GM23338 (cell line): ENCODE measurements at regions not wholly inside any gene's neighbourhood (a gene's known extent, or its start where the extent isn't known, plus 50 kb on each side); places are given as distances from the start of the nearest gene placed in this dataset.

Source experiments
- ATAC-seq: fragments of 200-7000 bp; cut with Tn5 transposase; 3 replicates; pipeline ENCODE4 v1.9.1; 2020
- DNase-seq: peaks from one replicate; pipeline ENCODE4 v3.0.0-alpha.2; 2015; ENCODE audit warnings: low spot score
- H2AFZ ChIP-seq: fragments of 200-600 bp; sonication (generic); 2 replicates; pipeline ENCODE4 v1.8.0; 2016; ENCODE audit warnings: antibody characterized with exemption, mild to moderate bottlenecking, moderate library complexity
- H3F3A ChIP-seq: fragments of 200-600 bp; sonication (generic); replicated peaks from 2 replicates; pipeline ENCODE4 v1.8.0; 2017; ENCODE audit warnings: antibody characterized with exemption, mixed run types, low read depth
- H3K27ac ChIP-seq: fragments of 200-600 bp; sonication (generic); 2 replicates; pipeline ENCODE4 v1.6.1; 2016; ENCODE audit warnings: low read depth
- H3K27me3 ChIP-seq: fragments of 200-600 bp; sonication (generic); 2 replicates; pipeline ENCODE4 v1.8.0; 2016; ENCODE audit warnings: mild to moderate bottlenecking, mixed run types, moderate library complexity; ENCODE audit not compliant: insufficient read depth
- H3K36me3 ChIP-seq: fragments of 200-600 bp; sonication (generic); 2 replicates; pipeline ENCODE4 v1.8.0; 2016; ENCODE audit warnings: mild to moderate bottlenecking; ENCODE audit not compliant: insufficient read depth
- H3K4me1 ChIP-seq: fragments of 200-600 bp; sonication (generic); 2 replicates; pipeline ENCODE4 v1.8.0; 2016; ENCODE audit warnings: mild to moderate bottlenecking, moderate library complexity; ENCODE audit not compliant: insufficient read depth
- H3K4me2 ChIP-seq: fragments of 200-600 bp; sonication (generic); 2 replicates; pipeline ENCODE4 v1.7.1; 2017; ENCODE audit warnings: mixed run types
- H3K4me3 ChIP-seq: fragments of 200-600 bp; sonication (generic); 2 replicates; pipeline ENCODE4 v1.6.1; 2016; ENCODE audit warnings: mixed run types
- H3K79me2 ChIP-seq: fragments of 200-600 bp; sonication (generic); replicated peaks from 2 replicates; pipeline ENCODE4 v1.8.0; 2017; ENCODE audit warnings: mild to moderate bottlenecking; ENCODE audit not compliant: insufficient read depth
- H3K9me2 ChIP-seq: fragments of 200-600 bp; sonication (generic); 2 replicates; pipeline ENCODE4 v1.8.0; 2017; ENCODE audit not compliant: insufficient read depth
- H4K20me1 ChIP-seq: fragments of 200-600 bp; sonication (generic); replicated peaks from 2 replicates; pipeline ENCODE4 v1.8.0; 2017; ENCODE audit warnings: mild to moderate bottlenecking; ENCODE audit not compliant: insufficient read depth
- H3K27ac Mint-ChIP-seq: 2 replicates; pipeline ENCODE4 v1.8.0; 2020; ENCODE audit warnings: inconsistent platforms, mild to moderate bottlenecking, moderate library complexity, mixed read lengths
- H3K27me3 Mint-ChIP-seq: 3 replicates; pipeline ENCODE4 v1.8.0; 2022; ENCODE audit warnings: low read depth, mild to moderate bottlenecking, moderate library complexity, mixed read lengths, inconsistent platforms; ENCODE audit not compliant: insufficient read depth, poor library complexity
- H3K36me3 Mint-ChIP-seq: 3 replicates; pipeline ENCODE4 v1.8.0; 2021; ENCODE audit warnings: low read depth, mild to moderate bottlenecking, inconsistent platforms, moderate library complexity, mixed read lengths
- H3K4me1 Mint-ChIP-seq: 3 replicates; pipeline ENCODE4 v1.8.0; 2020; ENCODE audit warnings: mild to moderate bottlenecking, inconsistent platforms, mixed read lengths
- H3K4me3 Mint-ChIP-seq: 3 replicates; pipeline ENCODE4 v1.8.0; 2021; ENCODE audit warnings: moderate library complexity, mild to moderate bottlenecking, inconsistent platforms, mixed read lengths
- H3K9me3 Mint-ChIP-seq: 3 replicates; pipeline ENCODE4 v1.8.0; 2020; ENCODE audit warnings: moderate library complexity, mild to moderate bottlenecking, inconsistent platforms, mixed read lengths
- CREB1 ChIP-seq: fragments of 250-450 bp; sonication (Bioruptor Pico); IDR thresholded peaks from 2 replicates; pipeline ENCODE4 v1.5.0; 2020; ENCODE audit warnings: low read depth, mild to moderate bottlenecking, moderate library complexity
- EZH2 ChIP-seq: fragments of 200-600 bp; sonication (generic); IDR thresholded peaks from one replicate; pipeline ENCODE4 v1.8.0; 2017; ENCODE audit warnings: antibody characterized with exemption, mild to moderate bottlenecking, low read depth; ENCODE audit not compliant: unreplicated experiment
- JUNB ChIP-seq: IDR thresholded peaks from one replicate; pipeline ENCODE4 v1.6.1; 2016; ENCODE audit warnings: antibody characterized with exemption; ENCODE audit not compliant: unreplicated experiment
- NANOG ChIP-seq: IDR thresholded peaks from 2 replicates; pipeline ENCODE4 v1.6.1; 2016; ENCODE audit warnings: antibody characterized with exemption, borderline replicate concordance
- POLR2AphosphoS5 ChIP-seq: IDR thresholded peaks from 2 replicates; pipeline ENCODE4 v1.6.1; 2016; ENCODE audit warnings: antibody characterized with exemption, low read depth
- REST ChIP-seq: IDR thresholded peaks from one replicate; pipeline ENCODE4 v1.6.1; 2018; ENCODE audit warnings: antibody characterized with exemption; ENCODE audit not compliant: unreplicated experiment
- STAT1 ChIP-seq: IDR thresholded peaks from one replicate; pipeline ENCODE4 v1.6.1; 2016; ENCODE audit warnings: antibody characterized with exemption; ENCODE audit not compliant: unreplicated experiment
- ZNF114 ChIP-seq: fragments of 250-450 bp; sonication (Bioruptor Pico); IDR thresholded peaks from 2 replicates; pipeline ENCODE4 v1.5.0; 2020; ENCODE audit warnings: mild to moderate bottlenecking, moderate library complexity
- ZNF331 ChIP-seq: fragments of 250-450 bp; sonication (Bioruptor Pico); IDR thresholded peaks from 2 replicates; pipeline ENCODE4 v1.5.0; 2020; ENCODE audit warnings: low read depth, mild to moderate bottlenecking, moderate library complexity
- ZNF462 ChIP-seq: fragments of 250-450 bp; sonication (Bioruptor Pico); IDR thresholded peaks from 2 replicates; pipeline ENCODE4 v1.5.0; 2020; ENCODE audit warnings: mild to moderate bottlenecking, moderate library complexity
- TF ChIP-seq, protein P1 (sequence below), 2 experiments: fragments of 200-600 bp in 1 of 2; sonication (generic) in 1 of 2; conservative IDR thresholded peaks; 2 replicates each; pipeline versions ENCODE4 v1.5.1 to v1.6.1; 2016 to 2017; ENCODE audit warnings: antibody characterized with exemption in 2 of 2, low read depth in 2 of 2, mild to moderate bottlenecking in 2 of 2, moderate library complexity in 1 of 2
- TF ChIP-seq, protein P2 (sequence below): IDR thresholded peaks from 2 replicates; pipeline ENCODE4 v1.6.1; 2016; ENCODE audit warnings: antibody characterized with exemption

- no peaks in the 10 kb centered on the region for H3K36me3 Mint-ChIP-seq
- no peak overlapping the region; the same call in 1 of the 2 replicates for H3K27ac Mint-ChIP-seq
- DNase-seq: no peak
These were observed 101.4 kb downstream of the SIPA1L2 start for GRCh38 chr1:232528472-232529089.

More at GRCh38 chr1:232528472-232529089, 101.4 kb downstream of the SIPA1L2 start:
- H3F3A ChIP-seq: no peaks in the 10 kb centered on the region
- H2AFZ ChIP-seq: no peak overlapping the region
- no peaks in the 10 kb centered on the region for H3K9me3 Mint-ChIP-seq
- TF ChIP-seq, protein P1, sequence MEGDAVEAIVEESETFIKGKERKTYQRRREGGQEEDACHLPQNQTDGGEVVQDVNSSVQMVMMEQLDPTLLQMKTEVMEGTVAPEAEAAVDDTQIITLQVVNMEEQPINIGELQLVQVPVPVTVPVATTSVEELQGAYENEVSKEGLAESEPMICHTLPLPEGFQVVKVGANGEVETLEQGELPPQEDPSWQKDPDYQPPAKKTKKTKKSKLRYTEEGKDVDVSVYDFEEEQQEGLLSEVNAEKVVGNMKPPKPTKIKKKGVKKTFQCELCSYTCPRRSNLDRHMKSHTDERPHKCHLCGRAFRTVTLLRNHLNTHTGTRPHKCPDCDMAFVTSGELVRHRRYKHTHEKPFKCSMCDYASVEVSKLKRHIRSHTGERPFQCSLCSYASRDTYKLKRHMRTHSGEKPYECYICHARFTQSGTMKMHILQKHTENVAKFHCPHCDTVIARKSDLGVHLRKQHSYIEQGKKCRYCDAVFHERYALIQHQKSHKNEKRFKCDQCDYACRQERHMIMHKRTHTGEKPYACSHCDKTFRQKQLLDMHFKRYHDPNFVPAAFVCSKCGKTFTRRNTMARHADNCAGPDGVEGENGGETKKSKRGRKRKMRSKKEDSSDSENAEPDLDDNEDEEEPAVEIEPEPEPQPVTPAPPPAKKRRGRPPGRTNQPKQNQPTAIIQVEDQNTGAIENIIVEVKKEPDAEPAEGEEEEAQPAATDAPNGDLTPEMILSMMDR (conservative IDR thresholded peaks at IDR 0.05; ENCODE audit: low read depth in 2 of 2): no peak
- TF ChIP-seq ZNF331 (CRISPR knock-in tag) (no peak), JUNB (no peak), REST (no peak), POLR2AphosphoS5 (no peak), NANOG (no peak), STAT1 (no peak), EZH2 (no peak), CREB1 (CRISPR knock-in tag) (no peak), ZNF114 (CRISPR knock-in tag) (no peak), ZNF462 (no peak)
- TF ChIP-seq, protein P2, sequence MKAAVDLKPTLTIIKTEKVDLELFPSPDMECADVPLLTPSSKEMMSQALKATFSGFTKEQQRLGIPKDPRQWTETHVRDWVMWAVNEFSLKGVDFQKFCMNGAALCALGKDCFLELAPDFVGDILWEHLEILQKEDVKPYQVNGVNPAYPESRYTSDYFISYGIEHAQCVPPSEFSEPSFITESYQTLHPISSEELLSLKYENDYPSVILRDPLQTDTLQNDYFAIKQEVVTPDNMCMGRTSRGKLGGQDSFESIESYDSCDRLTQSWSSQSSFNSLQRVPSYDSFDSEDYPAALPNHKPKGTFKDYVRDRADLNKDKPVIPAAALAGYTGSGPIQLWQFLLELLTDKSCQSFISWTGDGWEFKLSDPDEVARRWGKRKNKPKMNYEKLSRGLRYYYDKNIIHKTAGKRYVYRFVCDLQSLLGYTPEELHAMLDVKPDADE: no peak
- H3K4me3 Mint-ChIP-seq: no peak overlapping the region
- no peak overlapping the region for H3K4me2 ChIP-seq
- peaks cover 2% of the 10 kb centered on the region for H3K27me3 Mint-ChIP-seq
- H3K79me2 ChIP-seq: no peaks in the 10 kb centered on the region
- peaks cover 3% of the 10 kb centered on the region for H4K20me1 ChIP-seq
- H3K27me3 ChIP-seq: no peaks in the 10 kb centered on the region
- H3K4me1 ChIP-seq: 0 out of 2 replicates have a peak, but pooled peaks cover 6% of the 10 kb centered on the region
- no peaks in the 10 kb centered on the region for H3K9me2 ChIP-seq
- H3K27ac ChIP-seq: no peak overlapping the region
- no peak overlapping the region for H3K4me3 ChIP-seq
- ATAC-seq: no peak
- no peaks in the 10 kb centered on the region for H3K36me3 ChIP-seq
- H3K4me1 Mint-ChIP-seq: peaks cover 7% of the 10 kb centered on the region; the same call in 2 of the 3 replicates
